K562 (cell line): ENCODE measurements at regions not wholly inside any gene's neighbourhood (a gene's known extent, or its start where the extent isn't known, plus 50 kb on each side); places are given as distances from the start of the nearest gene placed in this dataset.

Experiments used
- ATAC-seq: fragments of 200-7000 bp; cut with Tn5 transposase; 3 replicates; pipeline ENCODE4 v1.9.1; 2020; ENCODE audit warnings: moderate library complexity
- BruUV-seq: library from RNA; stranded (reverse); fragments of 400-500 nt; replicated peaks from 2 replicates; lab custom pipeline; 2021; lab: Mats Ljungman, UMichigan
- CTCF ChIA-PET: fragments of 300-600 bp; formaldehyde crosslinking; extraction: SDS; loops from one replicate; lab custom pipeline; 2021; ENCODE audit warnings: low intra/inter-chr PET ratio; lab: Yijun Ruan, JAX
- POLR2A ChIA-PET: fragments of 300-600, 350-650 bp; sonication (Branson Sonifier 250); formaldehyde crosslinking; extraction: SDS; loops from one replicate; lab custom pipeline; 2021; ENCODE audit warnings: antibody characterized with exemption, inconsistent platforms; lab: Yijun Ruan, JAX
- DNase-seq, 4 experiments: peaks; one replicate each; pipeline versions ENCODE4 v3.0.0 to v3.0.0-alpha.2; 2011 to 2018; ENCODE audit warnings: low spot score in 3 of 4, mixed read lengths in 3 of 4; ENCODE audit errors: extremely low read depth in 1 of 4
- FAIRE-seq: peaks from 2 replicates; lab custom pipeline; 2011; peaks lifted over from hg19 to GRCh38; lab: Jason Lieb, UNC
- H2AFZ ChIP-seq: 2 replicates; pipeline ENCODE4 v1.6.0; 2011; ENCODE audit warnings: low read depth, low read length, control low read depth, inconsistent platforms
- H3K27ac ChIP-seq: fragments of 200-600 bp; 3 replicates; pipeline ENCODE4 v1.8.0; 2011; ENCODE audit warnings: low read depth, mild to moderate bottlenecking, control low read depth, inconsistent platforms, low read length, moderate library complexity, mixed read lengths; ENCODE audit errors: extremely low read depth
- H3K27me3 ChIP-seq, 2 experiments: fragments of 300-600 bp in 1 of 2; 2 replicates in 1 of 2; 3 replicates in 1 of 2; pipeline versions ENCODE4 v1.6.0 to v1.8.0; 2011; ENCODE audit warnings: inconsistent platforms in 2 of 2, low read length in 2 of 2, mild to moderate bottlenecking in 1 of 2, mixed read lengths in 1 of 2, moderate library complexity in 1 of 2; ENCODE audit not compliant: control insufficient read depth in 2 of 2, insufficient read depth in 2 of 2
- H3K36me3 ChIP-seq: fragments of 300-600 bp; 3 replicates; pipeline ENCODE4 v1.8.0; 2011; ENCODE audit warnings: mild to moderate bottlenecking, low read length, inconsistent platforms; ENCODE audit not compliant: control insufficient read depth, insufficient read depth
- H3K4me1 ChIP-seq, 2 experiments: fragments of 200-600 bp in 1 of 2; replicated peaks in 1 of 2; 2 replicates in 1 of 2; 3 replicates in 1 of 2; pipeline versions ENCODE4 v1.5.1 to v1.8.0; 2011; ENCODE audit warnings: inconsistent platforms in 2 of 2, low read length in 2 of 2, mild to moderate bottlenecking in 1 of 2, mixed read lengths in 1 of 2, moderate library complexity in 1 of 2; ENCODE audit not compliant: control insufficient read depth in 2 of 2, insufficient read depth in 2 of 2
- H3K4me2 ChIP-seq: 2 replicates; pipeline ENCODE4 v1.6.1; 2011; ENCODE audit warnings: low read length, control low read depth, inconsistent platforms, mixed read lengths; ENCODE audit not compliant: insufficient read depth
- H3K4me3 ChIP-seq: fragments of 200-600 bp; sonication (generic), shearing (Covaris generic); 2 replicates; pipeline ENCODE4 v1.5.1; 2016; ENCODE audit warnings: control low read depth, inconsistent platforms
- H3K79me2 ChIP-seq: fragments of 200-600 bp; 3 replicates; pipeline ENCODE4 v1.8.0; 2011; ENCODE audit warnings: low read length, inconsistent platforms; ENCODE audit not compliant: control insufficient read depth, insufficient read depth
- H3K9ac ChIP-seq, 2 experiments: 2 replicates each; pipeline versions ENCODE4 v1.6.0 to v1.6.1; 2011; ENCODE audit warnings: low read depth in 2 of 2, low read length in 2 of 2, control low read depth in 1 of 2, inconsistent platforms in 1 of 2, mild to moderate bottlenecking in 1 of 2, mixed read lengths in 1 of 2; ENCODE audit not compliant: insufficient read depth in 1 of 2
- H3K9me1 ChIP-seq: one replicate; pipeline ENCODE4 v1.6.0; 2011; ENCODE audit warnings: inconsistent platforms, mild to moderate bottlenecking, low read length, moderate library complexity; ENCODE audit not compliant: control insufficient read depth, insufficient read depth
- H3K9me3 ChIP-seq: replicated peaks from 2 replicates; pipeline ENCODE4 v1.5.1; 2011; ENCODE audit warnings: low read depth, low read length, inconsistent platforms; ENCODE audit not compliant: control insufficient read depth, insufficient read depth
- H4K20me1 ChIP-seq: replicated peaks from 2 replicates; pipeline ENCODE4 v1.6.1; 2011; ENCODE audit warnings: low read length, inconsistent platforms, mixed read lengths; ENCODE audit not compliant: control insufficient read depth, insufficient read depth
- C11orf30 ChIP-seq: fragments of 450-650 bp; IDR thresholded peaks from 2 replicates; pipeline ENCODE4 v1.6.1; 2016; ENCODE audit warnings: low read depth, mild to moderate bottlenecking
- HBP1 ChIP-seq: fragments of 450-650 bp; formaldehyde crosslinking; IDR thresholded peaks from 2 replicates; pipeline ENCODE4 v1.4.0; 2022; ENCODE audit warnings: missing genetic modification characterization
- MAFG ChIP-seq: fragments of 450-650 bp; conservative IDR thresholded peaks from 2 replicates; pipeline ENCODE4 v1.6.1; 2016; ENCODE audit warnings: missing genetic modification characterization, missing compliant biosample characterization
- MECOM ChIP-seq: fragments of 250-450 bp; sonication (Bioruptor Pico); IDR thresholded peaks from 2 replicates; pipeline ENCODE4 v1.8.0; 2022; ENCODE audit warnings: inconsistent platforms
- OTX1 ChIP-seq: fragments of 450-650 bp; formaldehyde crosslinking; IDR thresholded peaks from 2 replicates; pipeline ENCODE4 v1.4.0; 2022; ENCODE audit warnings: mild to moderate bottlenecking
- SP2 ChIP-seq: IDR thresholded peaks from 2 replicates; pipeline ENCODE4 v1.6.1; 2011; ENCODE audit warnings: mild to moderate bottlenecking, low read depth, low read length, moderate library complexity; ENCODE audit not compliant: poor library complexity, severe bottlenecking; ENCODE audit errors: extremely low read depth
- ZNF316 ChIP-seq: fragments of 450-650 bp; IDR thresholded peaks from 2 replicates; pipeline ENCODE4 v1.6.1; 2016
- ZNF644 ChIP-seq: fragments of 200-800 bp; sonication (Bioruptor generic); IDR thresholded peaks from 2 replicates; pipeline ENCODE4 v1.6.1; 2016; ENCODE audit warnings: low read depth, missing genetic modification characterization, missing compliant biosample characterization
- ZNF695 ChIP-seq: fragments of 450-650 bp; formaldehyde crosslinking; IDR thresholded peaks from 2 replicates; pipeline ENCODE4 v1.4.0; 2020; ENCODE audit warnings: mild to moderate bottlenecking, moderate library complexity
- WGBS: fragments of 100-300 bp; shearing (Covaris generic); methylation state at CpG from one replicate; pipeline ENCODE4 v1.1.6; 2016; ENCODE audit warnings: low coverage, mixed read lengths; ENCODE audit not compliant: insufficient coverage; ENCODE audit errors: missing lambda C conversion rate; 5-methylcytosine and 5-hydroxymethylcytosine counted together
- in situ Hi-C: fragments of 300-500 bp; cut with MboI; formaldehyde crosslinking; loops from 4 replicates; pipeline ENCODE4 v1.15.0; 2018; ENCODE audit warnings: inconsistent platforms, mixed read lengths
- intact Hi-C: fragments of 100-400 bp; cut with micrococcal nuclease; formaldehyde crosslinking; loops from 2 replicates; pipeline ENCODE4 v1.14.2; 2022

GRCh38 chr16:73537921-73538320, 490.0 kb upstream of the ZFHX3 start:
- no peak overlapping the region for H3K4me2 ChIP-seq
- intact Hi-C loops (no loop called here), in situ Hi-C loops (no loop called here)
- ATAC-seq (no peak), DNase-seq (no peak), FAIRE-seq (no peak)
- H4K20me1 ChIP-seq, result no peaks in the 10 kb centered on the region
- H3K79me2 ChIP-seq, result no peaks in the 10 kb centered on the region
- 0% methylated on average over 3 of the region's 3 CpGs for whole genome bisulfite sequencing
- no peak overlapping the region for H3K9ac ChIP-seq
- BruUV-seq, result no TSS peak
- TF ChIP-seq HBP1 (CRISPR knock-in tag), result no peak
- no peak for TF ChIP-seq OTX1 (CRISPR knock-in tag)
- no peak for TF ChIP-seq ZNF695 (CRISPR knock-in tag)
- TF ChIP-seq MECOM (CRISPR knock-in tag), result no peak
- TF ChIP-seq SP2, result no peak
- no peak for TF ChIP-seq ZNF644
- TF ChIP-seq ZNF316, result peak; percentile 42
- 0 out of 2 replicates have a peak, but pooled peaks have one; percentile 31 for TF ChIP-seq C11orf30
- peak; percentile 39; the same call in 1 of the 2 replicates for TF ChIP-seq MAFG (tag)
- ChIA-PET CTCF (no interaction called here), POLR2A (no interaction called here)
- no peaks in the 10 kb centered on the region for H3K36me3 ChIP-seq
- no peaks in the 10 kb centered on the region for H3K9me3 ChIP-seq
- no peak overlapping the region for H3K27ac ChIP-seq
- no peak overlapping the region for H3K4me3 ChIP-seq
- no peak overlapping the region for H2AFZ ChIP-seq
- peaks cover 8 to 15% of the 10 kb centered on the region in 2 experiments; a peak in 3 of 5 replicates for H3K27me3 ChIP-seq
- no peaks in the 10 kb centered on the region for H3K9me1 ChIP-seq
- no peaks in the 10 kb centered on the region for H3K4me1 ChIP-seq
